Right lobe of liver (tissue), 4 donors: ENCODE measurements at regions not wholly inside any gene's neighbourhood (a gene's known extent, or its start where the extent isn't known, plus 50 kb on each side); places are given as distances from the start of the nearest gene placed in this dataset.

Source experiments
- POLR2A ChIP-seq: fragments of 450-650 bp; IDR thresholded peaks from one replicate; pipeline ENCODE4 v1.6.1; 2017; ENCODE audit warnings: antibody characterized with exemption, mild to moderate bottlenecking
- TF ChIP-seq, protein P1 (sequence below), 4 donors: fragments of 200-600 bp in 3 of 4; fragments of 450-650 bp in 1 of 4; IDR thresholded peaks; one replicate each; pipeline versions ENCODE4 v1.5.1 to v1.8.0; 2016 to 2022; ENCODE audit warnings: antibody characterized with exemption in 4 of 4, mild to moderate bottlenecking in 2 of 4
- donor health status: DM: no; HTN: no; CAD: no.
- donor health status: DM: no; HTN: no; CAD: no.
- donor health status: DM: no; HTN: yes; CAD: no.

DNA sequence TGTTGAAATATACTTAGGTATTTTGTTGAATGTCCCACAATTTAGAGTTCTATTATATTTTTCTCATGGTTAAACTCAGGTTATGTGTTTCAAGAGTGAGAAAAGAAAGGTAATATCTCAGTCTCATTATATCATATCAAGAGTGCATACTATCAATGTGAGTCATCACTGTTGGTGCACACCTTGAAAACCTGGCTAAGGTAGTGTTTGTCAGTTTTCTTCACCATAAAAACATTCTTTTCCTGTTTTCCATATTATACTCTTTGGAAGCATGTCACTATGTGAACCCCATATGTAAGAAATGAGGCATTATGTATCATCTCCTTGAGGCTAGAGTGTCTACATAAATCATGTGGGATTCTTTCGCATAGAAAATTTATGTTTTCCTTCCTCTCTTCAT, 307.6 kb upstream of the CTSO start:
- TF ChIP-seq, protein P1, sequence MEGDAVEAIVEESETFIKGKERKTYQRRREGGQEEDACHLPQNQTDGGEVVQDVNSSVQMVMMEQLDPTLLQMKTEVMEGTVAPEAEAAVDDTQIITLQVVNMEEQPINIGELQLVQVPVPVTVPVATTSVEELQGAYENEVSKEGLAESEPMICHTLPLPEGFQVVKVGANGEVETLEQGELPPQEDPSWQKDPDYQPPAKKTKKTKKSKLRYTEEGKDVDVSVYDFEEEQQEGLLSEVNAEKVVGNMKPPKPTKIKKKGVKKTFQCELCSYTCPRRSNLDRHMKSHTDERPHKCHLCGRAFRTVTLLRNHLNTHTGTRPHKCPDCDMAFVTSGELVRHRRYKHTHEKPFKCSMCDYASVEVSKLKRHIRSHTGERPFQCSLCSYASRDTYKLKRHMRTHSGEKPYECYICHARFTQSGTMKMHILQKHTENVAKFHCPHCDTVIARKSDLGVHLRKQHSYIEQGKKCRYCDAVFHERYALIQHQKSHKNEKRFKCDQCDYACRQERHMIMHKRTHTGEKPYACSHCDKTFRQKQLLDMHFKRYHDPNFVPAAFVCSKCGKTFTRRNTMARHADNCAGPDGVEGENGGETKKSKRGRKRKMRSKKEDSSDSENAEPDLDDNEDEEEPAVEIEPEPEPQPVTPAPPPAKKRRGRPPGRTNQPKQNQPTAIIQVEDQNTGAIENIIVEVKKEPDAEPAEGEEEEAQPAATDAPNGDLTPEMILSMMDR (IDR thresholded peaks at IDR 0.05), result no peak
- no peak for TF ChIP-seq POLR2A
